Transverse colon (tissue), 4 donors: ENCODE measurements at regions not wholly inside any gene's neighbourhood (a gene's known extent, or its start where the extent isn't known, plus 50 kb on each side); places are given as distances from the start of the nearest gene placed in this dataset.

Source experiments
- EP300 ChIP-seq: sonication (generic); formaldehyde crosslinking; IDR thresholded peaks from one replicate; pipeline ENCODE4 v1.6.1; 2017; ENCODE audit warnings: antibody characterized with exemption, low read depth
- POLR2A ChIP-seq: fragments of 450-650 bp; IDR thresholded peaks from one replicate; pipeline ENCODE4 v1.6.1; 2016; ENCODE audit warnings: antibody characterized with exemption, mild to moderate bottlenecking, moderate library complexity
- POLR2AphosphoS5 ChIP-seq, 3 donors: sonication (generic); formaldehyde crosslinking; IDR thresholded peaks; one replicate each; pipeline ENCODE4 v1.6.1; 2016; ENCODE audit warnings: antibody characterized with exemption in 3 of 3
- TF ChIP-seq, protein P1 (sequence below), 5 experiments: fragments of 200-600 bp in 3 of 5; fragments of 450-650 bp in 2 of 5; sonication (generic) in 3 of 5; IDR thresholded peaks; 1 replicate in 2 of 5; 2 replicates in 3 of 5; pipeline ENCODE4 v1.5.1; 2016 to 2017; ENCODE audit warnings: antibody characterized with exemption in 5 of 5, inconsistent platforms in 3 of 5, mild to moderate bottlenecking in 2 of 5, moderate library complexity in 1 of 5

DNA sequence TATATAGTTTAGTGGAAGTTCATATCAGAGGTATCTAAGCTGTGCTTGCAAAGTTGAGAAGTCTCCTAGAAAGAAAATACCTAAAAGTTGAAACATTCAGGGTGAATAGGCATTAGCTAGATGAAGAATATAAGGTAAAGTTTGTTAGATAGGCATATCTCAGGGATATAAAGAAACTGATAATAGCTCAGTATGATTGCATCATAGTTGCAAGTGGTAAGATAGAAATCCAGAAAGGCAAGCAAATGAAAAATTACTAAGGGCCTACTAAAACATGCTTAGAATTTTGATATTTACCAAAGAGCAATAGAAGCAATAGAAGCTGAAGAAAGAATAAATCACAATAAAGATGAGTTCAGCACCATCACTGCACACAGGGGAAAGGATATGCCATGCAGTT is 610.0 kb upstream of the ADGRL3 start:
- TF ChIP-seq, protein P1, sequence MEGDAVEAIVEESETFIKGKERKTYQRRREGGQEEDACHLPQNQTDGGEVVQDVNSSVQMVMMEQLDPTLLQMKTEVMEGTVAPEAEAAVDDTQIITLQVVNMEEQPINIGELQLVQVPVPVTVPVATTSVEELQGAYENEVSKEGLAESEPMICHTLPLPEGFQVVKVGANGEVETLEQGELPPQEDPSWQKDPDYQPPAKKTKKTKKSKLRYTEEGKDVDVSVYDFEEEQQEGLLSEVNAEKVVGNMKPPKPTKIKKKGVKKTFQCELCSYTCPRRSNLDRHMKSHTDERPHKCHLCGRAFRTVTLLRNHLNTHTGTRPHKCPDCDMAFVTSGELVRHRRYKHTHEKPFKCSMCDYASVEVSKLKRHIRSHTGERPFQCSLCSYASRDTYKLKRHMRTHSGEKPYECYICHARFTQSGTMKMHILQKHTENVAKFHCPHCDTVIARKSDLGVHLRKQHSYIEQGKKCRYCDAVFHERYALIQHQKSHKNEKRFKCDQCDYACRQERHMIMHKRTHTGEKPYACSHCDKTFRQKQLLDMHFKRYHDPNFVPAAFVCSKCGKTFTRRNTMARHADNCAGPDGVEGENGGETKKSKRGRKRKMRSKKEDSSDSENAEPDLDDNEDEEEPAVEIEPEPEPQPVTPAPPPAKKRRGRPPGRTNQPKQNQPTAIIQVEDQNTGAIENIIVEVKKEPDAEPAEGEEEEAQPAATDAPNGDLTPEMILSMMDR (IDR thresholded peaks at IDR 0.05): no peak
- TF ChIP-seq POLR2A (no peak), POLR2AphosphoS5 (IDR thresholded peaks at IDR 0.05) (no peak), EP300 (no peak)
